HepG2 (cell line): ENCODE measurements at regions not wholly inside any gene's neighbourhood (a gene's known extent, or its start where the extent isn't known, plus 50 kb on each side); places are given as distances from the start of the nearest gene placed in this dataset.

Experiments used
- ATAC-seq: fragments of 200-7000 bp; cut with Tn5 transposase; 3 replicates; pipeline ENCODE4 v1.9.1; 2020; ENCODE audit warnings: mild to moderate bottlenecking, moderate library complexity
- BruUV-seq: library from RNA; stranded (reverse); fragments of 400-500 nt; replicated peaks from 2 replicates; lab custom pipeline; 2021; lab: Mats Ljungman, UMichigan
- CTCF ChIA-PET: fragments of 300-600 bp; formaldehyde crosslinking; extraction: SDS; loops from one replicate; lab custom pipeline; 2021; ENCODE audit warnings: low total read pairs, inconsistent platforms, low intra/inter-chr PET ratio; lab: Yijun Ruan, JAX
- POLR2A ChIA-PET: fragments of 350-600 bp; sonication (Branson Sonifier 250); formaldehyde crosslinking; loops from one replicate; lab custom pipeline; 2020; ENCODE audit warnings: antibody characterized with exemption, inconsistent platforms; lab: Yijun Ruan, JAX
- DNase-seq: peaks from one replicate; pipeline ENCODE4 v3.0.0-alpha.2; 2015; ENCODE audit warnings: low spot score
- FAIRE-seq: peaks from 3 replicates; lab custom pipeline; 2011; peaks lifted over from hg19 to GRCh38; lab: Jason Lieb, UNC
- H2AFZ ChIP-seq: one replicate; pipeline ENCODE4 v1.6.1; 2011; ENCODE audit warnings: low read length, inconsistent platforms
- H3K27ac ChIP-seq: fragments of 300-600 bp; 3 replicates; pipeline ENCODE4 v1.8.0; 2011; ENCODE audit warnings: mixed run types, mild to moderate bottlenecking, mixed read lengths, low read length, inconsistent platforms; ENCODE audit not compliant: insufficient read depth; ENCODE audit errors: extremely low read length
- H3K27me3 ChIP-seq, 2 experiments: fragments of 200-600 bp in 1 of 2; 2 replicates in 1 of 2; 3 replicates in 1 of 2; pipeline versions ENCODE4 v1.6.0 to v1.8.0; 2011; ENCODE audit warnings: low read length in 2 of 2, mild to moderate bottlenecking in 2 of 2, moderate library complexity in 2 of 2, inconsistent platforms in 1 of 2; ENCODE audit not compliant: insufficient read depth in 2 of 2, control insufficient read depth in 1 of 2
- H3K36me3 ChIP-seq, 2 experiments: fragments of 200-600 bp in 1 of 2; replicated peaks in 1 of 2; 2 replicates in 1 of 2; 3 replicates in 1 of 2; pipeline versions ENCODE4 v1.5.1 to v1.8.0; 2011; ENCODE audit warnings: low read length in 2 of 2, inconsistent platforms in 1 of 2; ENCODE audit not compliant: insufficient read depth in 2 of 2, control insufficient read depth in 1 of 2
- H3K4me1 ChIP-seq: 2 replicates; pipeline ENCODE4 v1.5.1; 2012; ENCODE audit warnings: low read length, inconsistent platforms; ENCODE audit not compliant: insufficient read depth
- H3K4me2 ChIP-seq: 2 replicates; pipeline ENCODE4 v1.6.0; 2011; ENCODE audit warnings: low read depth, low read length, inconsistent platforms
- H3K4me3 ChIP-seq, 3 experiments: fragments of 200-600 bp in 1 of 3; sonication (generic), shearing (Covaris generic) in 1 of 3; replicated peaks in 1 of 3; 2 replicates each; pipeline ENCODE4 v1.5.1; 2011 to 2016; ENCODE audit warnings: low read length in 3 of 3, inconsistent platforms in 2 of 3, low read depth in 2 of 3, mild to moderate bottlenecking in 2 of 3, control low read depth in 1 of 3, mixed read lengths in 1 of 3; ENCODE audit not compliant: insufficient read depth in 1 of 3
- H3K79me2 ChIP-seq: one replicate; pipeline ENCODE4 v1.6.1; 2011; ENCODE audit warnings: low read length, inconsistent platforms; ENCODE audit not compliant: insufficient read depth
- H3K9ac ChIP-seq: 2 replicates; pipeline ENCODE4 v1.6.0; 2011; ENCODE audit warnings: mild to moderate bottlenecking, low read depth, low read length, inconsistent platforms; ENCODE audit not compliant: insufficient read depth
- H3K9me3 ChIP-seq: 2 replicates; pipeline ENCODE4 v1.5.1; 2012; ENCODE audit warnings: mild to moderate bottlenecking, low read length
- H4K20me1 ChIP-seq: 2 replicates; pipeline ENCODE4 v1.6.0; 2011; ENCODE audit warnings: inconsistent platforms, mild to moderate bottlenecking, low read length, moderate library complexity; ENCODE audit not compliant: insufficient read depth
- MAF1 ChIP-seq: sonication (generic); formaldehyde crosslinking; IDR thresholded peaks from 2 replicates; pipeline ENCODE4 v1.5.0; 2020; ENCODE audit warnings: missing genetic modification reagents, borderline replicate concordance
- PCBP2 ChIP-seq: fragments of 200-400 bp; formaldehyde crosslinking; optimal IDR thresholded peaks from 2 replicates; pipeline ENCODE3; 2018; ENCODE audit warnings: low read length, low read depth; ENCODE audit not compliant: poor library complexity, severe bottlenecking
- ZC3H4 ChIP-seq: sonication (generic); formaldehyde crosslinking; IDR thresholded peaks from 2 replicates; pipeline ENCODE4 v1.4.0; 2020; ENCODE audit warnings: missing genetic modification reagents, borderline replicate concordance
- ZNF34 ChIP-seq: sonication (generic); formaldehyde crosslinking; IDR thresholded peaks from 2 replicates; pipeline ENCODE4 v1.4.0; 2020; ENCODE audit warnings: mild to moderate bottlenecking, missing genetic modification reagents, borderline replicate concordance
- ZNF546 ChIP-seq: sonication (generic); formaldehyde crosslinking; conservative IDR thresholded peaks from 2 replicates; pipeline ENCODE4 v1.8.1; 2023; ENCODE audit warnings: mild to moderate bottlenecking, missing genetic modification reagents
- ZNF605 ChIP-seq: sonication (generic); formaldehyde crosslinking; IDR thresholded peaks from 2 replicates; pipeline ENCODE4 v1.8.0; 2022; ENCODE audit warnings: mild to moderate bottlenecking, missing genetic modification reagents
- ZNF709 ChIP-seq: sonication (generic); formaldehyde crosslinking; IDR thresholded peaks from 2 replicates; pipeline ENCODE4 v1.5.0; 2020; ENCODE audit warnings: mild to moderate bottlenecking, missing genetic modification reagents
- WGBS: methylation state at CpG from one replicate; pipeline ENCODE4 v1.1.6; 2017; ENCODE audit warnings: low lambda C conversion rate; 5-methylcytosine and 5-hydroxymethylcytosine counted together
- in situ Hi-C: cut with HindIII; loops from 2 replicates; pipeline ENCODE4 v1.10.0; 2017; ENCODE audit warnings: low pct_unique_long_range_greater_than_20kb; ENCODE audit not compliant: extremely low pct_ligation_motif_present
- intact Hi-C: fragments of 100-400 bp; cut with micrococcal nuclease; formaldehyde crosslinking; loops from one replicate; pipeline ENCODE4 v1.10.0; 2022; ENCODE audit not compliant: unreplicated experiment
- TF ChIP-seq, protein P1 (sequence below): sonication (generic); formaldehyde crosslinking; conservative IDR thresholded peaks from 2 replicates; pipeline ENCODE4 v1.8.0; 2022; ENCODE audit warnings: mild to moderate bottlenecking, moderate library complexity, missing genetic modification reagents
- TF ChIP-seq, protein P2 (sequence below): sonication (generic); formaldehyde crosslinking; IDR thresholded peaks from 2 replicates; pipeline ENCODE4 v1.9.0; 2021; ENCODE audit warnings: missing genetic modification reagents, borderline replicate concordance

DNA sequence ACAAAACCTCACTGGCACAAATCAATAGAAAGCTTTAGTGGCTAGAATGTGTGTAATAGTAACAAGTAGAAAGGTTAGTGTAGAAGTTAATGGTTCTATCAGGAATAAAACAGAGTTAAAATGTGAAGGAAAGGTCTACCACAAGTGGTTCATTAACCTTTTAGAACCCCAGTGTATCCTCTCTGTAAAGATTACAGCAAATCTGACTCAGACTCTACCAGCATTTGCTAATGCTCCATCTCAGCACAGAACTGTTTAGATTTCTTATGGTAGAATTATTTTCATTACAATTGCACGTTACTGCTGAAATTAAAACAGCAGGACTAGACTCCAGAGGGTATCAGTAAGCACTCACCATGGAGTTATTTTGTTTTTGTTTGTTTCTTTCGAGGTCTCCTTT lies 609.0 kb upstream of the LMO3 start:
- POLR2A ChIA-PET = no interaction called here
- in situ Hi-C loops (no loop called here), intact Hi-C loops (no loop called here)
- Histone ChIP-seq H3K79me2 (no peaks in the 10 kb centered on the region), H3K9me3 (no peaks in the 10 kb centered on the region), H2AFZ (no peak overlapping the region), H3K36me3 (no peaks in the 10 kb centered on the region), H3K27me3 (no peaks in the 10 kb centered on the region), H3K9ac (no peak overlapping the region), H3K27ac (no peak overlapping the region), H3K4me2 (no peak overlapping the region), H4K20me1 (no peaks in the 10 kb centered on the region), H3K4me1 (no peaks in the 10 kb centered on the region), H3K4me3 (no peak overlapping the region)
- 0% methylated on average over 2 of the region's 2 CpGs for WGBS
- BruUV-seq = no TSS peak
- FAIRE-seq (no peak), DNase-seq (no peak), ATAC-seq (no peak)
- TF ChIP-seq MAF1 (CRISPR knock-in tag) = no peak
- TF ChIP-seq ZNF34 (CRISPR knock-in tag) = no peak
- TF ChIP-seq, protein P1, sequence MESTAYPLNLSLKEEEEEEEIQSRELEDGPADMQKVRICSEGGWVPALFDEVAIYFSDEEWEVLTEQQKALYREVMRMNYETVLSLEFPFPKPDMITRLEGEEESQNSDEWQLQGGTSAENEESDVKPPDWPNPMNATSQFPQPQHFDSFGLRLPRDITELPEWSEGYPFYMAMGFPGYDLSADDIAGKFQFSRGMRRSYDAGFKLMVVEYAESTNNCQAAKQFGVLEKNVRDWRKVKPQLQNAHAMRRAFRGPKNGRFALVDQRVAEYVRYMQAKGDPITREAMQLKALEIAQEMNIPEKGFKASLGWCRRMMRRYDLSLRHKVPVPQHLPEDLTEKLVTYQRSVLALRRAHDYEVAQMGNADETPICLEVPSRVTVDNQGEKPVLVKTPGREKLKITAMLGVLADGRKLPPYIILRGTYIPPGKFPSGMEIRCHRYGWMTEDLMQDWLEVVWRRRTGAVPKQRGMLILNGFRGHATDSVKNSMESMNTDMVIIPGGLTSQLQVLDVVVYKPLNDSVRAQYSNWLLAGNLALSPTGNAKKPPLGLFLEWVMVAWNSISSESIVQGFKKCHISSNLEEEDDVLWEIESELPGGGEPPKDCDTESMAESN (CRISPR knock-in tag) = no peak
- TF ChIP-seq ZNF605 (CRISPR knock-in tag) = no peak
- TF ChIP-seq PCBP2 = no peak
- TF ChIP-seq ZNF709 (CRISPR knock-in tag) = no peak
- no peak for TF ChIP-seq ZNF546
- TF ChIP-seq, protein P2, sequence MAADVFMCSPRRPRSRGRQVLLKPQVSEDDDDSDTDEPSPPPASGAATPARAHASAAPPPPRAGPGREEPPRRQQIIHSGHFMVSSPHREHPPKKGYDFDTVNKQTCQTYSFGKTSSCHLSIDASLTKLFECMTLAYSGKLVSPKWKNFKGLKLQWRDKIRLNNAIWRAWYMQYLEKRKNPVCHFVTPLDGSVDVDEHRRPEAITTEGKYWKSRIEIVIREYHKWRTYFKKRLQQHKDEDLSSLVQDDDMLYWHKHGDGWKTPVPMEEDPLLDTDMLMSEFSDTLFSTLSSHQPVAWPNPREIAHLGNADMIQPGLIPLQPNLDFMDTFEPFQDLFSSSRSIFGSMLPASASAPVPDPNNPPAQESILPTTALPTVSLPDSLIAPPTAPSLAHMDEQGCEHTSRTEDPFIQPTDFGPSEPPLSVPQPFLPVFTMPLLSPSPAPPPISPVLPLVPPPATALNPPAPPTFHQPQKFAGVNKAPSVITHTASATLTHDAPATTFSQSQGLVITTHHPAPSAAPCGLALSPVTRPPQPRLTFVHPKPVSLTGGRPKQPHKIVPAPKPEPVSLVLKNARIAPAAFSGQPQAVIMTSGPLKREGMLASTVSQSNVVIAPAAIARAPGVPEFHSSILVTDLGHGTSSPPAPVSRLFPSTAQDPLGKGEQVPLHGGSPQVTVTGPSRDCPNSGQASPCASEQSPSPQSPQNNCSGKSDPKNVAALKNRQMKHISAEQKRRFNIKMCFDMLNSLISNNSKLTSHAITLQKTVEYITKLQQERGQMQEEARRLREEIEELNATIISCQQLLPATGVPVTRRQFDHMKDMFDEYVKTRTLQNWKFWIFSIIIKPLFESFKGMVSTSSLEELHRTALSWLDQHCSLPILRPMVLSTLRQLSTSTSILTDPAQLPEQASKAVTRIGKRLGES (CRISPR knock-in tag) = no peak
- no peak for TF ChIP-seq ZC3H4
- CTCF ChIA-PET = no interaction called here
